ENCODE measurements at regions not wholly inside any gene's neighbourhood (a gene's known extent, or its start where the extent isn't known, plus 50 kb on each side); places are given as distances from the start of the nearest gene placed in this dataset.

GRCh38 chr12:61781021-61781581 is 479.1 kb upstream of the USP15 start:
- no peaks in the 10 kb centered on the region for H3K9me3 ChIP-seq (ENCODE audit: control insufficient read depth, low read length)
- no peak for ATAC-seq
- intact Hi-C loops (cut with DNase I): no loop called here
- no peak overlapping the region for H3K27ac ChIP-seq (ENCODE audit: low read length)
- no peaks in the 10 kb centered on the region for H3K27me3 ChIP-seq (ENCODE audit: control insufficient read depth, insufficient read depth)
- WGBS: 38% methylated on average over 1 of the region's 1 CpG
- DNase-seq: no peak
- H3K4me1 ChIP-seq (ENCODE audit: control insufficient read depth, insufficient read depth, low read length): no peaks in the 10 kb centered on the region
- no peak overlapping the region for H3K4me3 ChIP-seq (ENCODE audit: low read length)

- DNase-seq (no peak), ATAC-seq (no peak)
- Histone ChIP-seq H3K27me3 (ENCODE audit: control insufficient read depth, insufficient read depth) (no peaks in the 10 kb centered on the region), H3K4me1 (ENCODE audit: control insufficient read depth, insufficient read depth, low read length) (no peaks in the 10 kb centered on the region), H3K9me3 (ENCODE audit: control insufficient read depth, low read length) (no peaks in the 10 kb centered on the region), H3K4me3 (ENCODE audit: low read length) (no peak overlapping the region), H3K27ac (ENCODE audit: low read length) (no peak overlapping the region)
- intact Hi-C loops (cut with DNase I): no loop called here
- WGBS: 90% methylated on average over 1 of the region's 1 CpG
These were observed 463.4 kb upstream of the USP15 start for GRCh38 chr12:61796846-61797245.

- no peaks in the 10 kb centered on the region for H3K9me3 ChIP-seq (ENCODE audit: control insufficient read depth, low read length)
- intact Hi-C loops (cut with DNase I): no loop called here
- no peaks in the 10 kb centered on the region for H3K27me3 ChIP-seq (ENCODE audit: control insufficient read depth, insufficient read depth)
- no peak for DNase-seq
- no peak overlapping the region for H3K4me3 ChIP-seq (ENCODE audit: low read length)
- no peak for ATAC-seq
- H3K4me1 ChIP-seq (ENCODE audit: control insufficient read depth, insufficient read depth, low read length): no peaks in the 10 kb centered on the region
- WGBS: 61% methylated on average over 1 of the region's 1 CpG
- no peak overlapping the region for H3K27ac ChIP-seq (ENCODE audit: low read length)
These were observed 462.9 kb upstream of the USP15 start for GRCh38 chr12:61797266-61797665.

GRCh38 chr12:61798778-61799177 is 461.4 kb upstream of the USP15 start:
- no peaks in the 10 kb centered on the region for H3K9me3 ChIP-seq (ENCODE audit: control insufficient read depth, low read length)
- intact Hi-C loops (cut with DNase I): no loop called here
- no peaks in the 10 kb centered on the region for H3K27me3 ChIP-seq (ENCODE audit: control insufficient read depth, insufficient read depth)
- H3K4me3 ChIP-seq (ENCODE audit: low read length): no peak overlapping the region
- DNase-seq (no peak), ATAC-seq (no peak)
- no peak overlapping the region for H3K27ac ChIP-seq (ENCODE audit: low read length)
- H3K4me1 ChIP-seq (ENCODE audit: control insufficient read depth, insufficient read depth, low read length): no peaks in the 10 kb centered on the region

- Histone ChIP-seq H3K4me3 (ENCODE audit: low read length) (no peak overlapping the region), H3K27me3 (ENCODE audit: control insufficient read depth, insufficient read depth) (no peaks in the 10 kb centered on the region), H3K9me3 (ENCODE audit: control insufficient read depth, low read length) (no peaks in the 10 kb centered on the region), H3K4me1 (ENCODE audit: control insufficient read depth, insufficient read depth, low read length) (no peaks in the 10 kb centered on the region), H3K27ac (ENCODE audit: low read length) (no peak overlapping the region)
- DNase-seq (no peak), ATAC-seq (no peak)
- intact Hi-C loops (cut with DNase I): no loop called here
These were observed 455.9 kb upstream of the USP15 start for GRCh38 chr12:61804301-61804700.

GRCh38 chr12:61808856-61809255 is 451.3 kb upstream of the USP15 start:
- no peak for DNase-seq
- 82% methylated on average over 4 of the region's 4 CpGs for WGBS
- intact Hi-C loops (cut with DNase I): no loop called here
- Histone ChIP-seq H3K27ac (ENCODE audit: low read length) (no peak overlapping the region), H3K27me3 (ENCODE audit: control insufficient read depth, insufficient read depth) (no peaks in the 10 kb centered on the region), H3K9me3 (ENCODE audit: control insufficient read depth, low read length) (no peaks in the 10 kb centered on the region), H3K4me1 (ENCODE audit: control insufficient read depth, insufficient read depth, low read length) (no peaks in the 10 kb centered on the region), H3K4me3 (ENCODE audit: low read length) (no peak overlapping the region)
- ATAC-seq: no peak

- intact Hi-C loops (cut with DNase I): no loop called here
- Histone ChIP-seq H3K27me3 (ENCODE audit: control insufficient read depth, insufficient read depth) (no peaks in the 10 kb centered on the region), H3K4me1 (ENCODE audit: control insufficient read depth, insufficient read depth, low read length) (no peaks in the 10 kb centered on the region), H3K27ac (ENCODE audit: low read length) (no peak overlapping the region), H3K4me3 (ENCODE audit: low read length) (no peak overlapping the region), H3K9me3 (ENCODE audit: control insufficient read depth, low read length) (no peaks in the 10 kb centered on the region)
- ATAC-seq (no peak), DNase-seq (no peak)
- 86% methylated on average over 1 of the region's 1 CpG for WGBS
These were observed 449.7 kb upstream of the USP15 start for GRCh38 chr12:61810486-61810885.

GRCh38 chr12:61821381-61821780 is 438.8 kb upstream of the USP15 start:
- no peaks in the 10 kb centered on the region for H3K4me1 ChIP-seq (ENCODE audit: control insufficient read depth, insufficient read depth, low read length)
- ATAC-seq (no peak), DNase-seq (no peak)
- H3K27me3 ChIP-seq (ENCODE audit: control insufficient read depth, insufficient read depth): no peaks in the 10 kb centered on the region
- H3K9me3 ChIP-seq (ENCODE audit: control insufficient read depth, low read length): no peaks in the 10 kb centered on the region
- intact Hi-C loops (cut with DNase I): no loop called here
- no peak overlapping the region for H3K27ac ChIP-seq (ENCODE audit: low read length)
- H3K4me3 ChIP-seq (ENCODE audit: low read length): no peak overlapping the region

- ATAC-seq (no peak), DNase-seq (no peak)
- H3K27ac ChIP-seq (ENCODE audit: low read length): no peak overlapping the region
- WGBS: 63% methylated on average over 3 of the region's 3 CpGs
- H3K4me3 ChIP-seq (ENCODE audit: low read length): no peak overlapping the region
- H3K27me3 ChIP-seq (ENCODE audit: control insufficient read depth, insufficient read depth): no peaks in the 10 kb centered on the region
- no peaks in the 10 kb centered on the region for H3K9me3 ChIP-seq (ENCODE audit: control insufficient read depth, low read length)
- intact Hi-C loops (cut with DNase I): no loop called here
- H3K4me1 ChIP-seq (ENCODE audit: control insufficient read depth, insufficient read depth, low read length): no peaks in the 10 kb centered on the region
These were observed 437.1 kb upstream of the USP15 start for GRCh38 chr12:61823102-61823501.

- intact Hi-C loops (cut with DNase I): no loop called here
- H3K9me3 ChIP-seq (ENCODE audit: control insufficient read depth, low read length): no peaks in the 10 kb centered on the region
- DNase-seq (no peak), ATAC-seq (no peak)
- H3K27me3 ChIP-seq (ENCODE audit: control insufficient read depth, insufficient read depth): no peaks in the 10 kb centered on the region
- H3K27ac ChIP-seq (ENCODE audit: low read length): no peak overlapping the region
- H3K4me3 ChIP-seq (ENCODE audit: low read length): no peak overlapping the region
- H3K4me1 ChIP-seq (ENCODE audit: control insufficient read depth, insufficient read depth, low read length): no peaks in the 10 kb centered on the region
- WGBS: 74% methylated on average over 5 of the region's 5 CpGs
These were observed 413.4 kb upstream of the USP15 start for GRCh38 chr12:61846765-61847164.

GRCh38 chr12:61848893-61849292 is 411.3 kb upstream of the USP15 start:
- Histone ChIP-seq H3K4me1 (ENCODE audit: control insufficient read depth, insufficient read depth, low read length) (no peaks in the 10 kb centered on the region), H3K27ac (ENCODE audit: low read length) (no peak overlapping the region), H3K27me3 (ENCODE audit: control insufficient read depth, insufficient read depth) (no peaks in the 10 kb centered on the region), H3K9me3 (ENCODE audit: control insufficient read depth, low read length) (no peaks in the 10 kb centered on the region), H3K4me3 (ENCODE audit: low read length) (no peak overlapping the region)
- intact Hi-C loops (cut with DNase I): no loop called here
- DNase-seq (no peak), ATAC-seq (no peak)
- WGBS: 80% methylated on average over 7 of the region's 7 CpGs

- Histone ChIP-seq H3K4me3 (ENCODE audit: low read length) (no peak overlapping the region), H3K27me3 (ENCODE audit: control insufficient read depth, insufficient read depth) (no peaks in the 10 kb centered on the region)
- no peak for ATAC-seq
These were observed 406.3 kb upstream of the USP15 start for GRCh38 chr12:61853945-61854344.

More at GRCh38 chr12:61853945-61854344, 406.3 kb upstream of the USP15 start:
- H3K4me1 ChIP-seq (ENCODE audit: control insufficient read depth, insufficient read depth, low read length): no peaks in the 10 kb centered on the region
- DNase-seq: no peak
- no peak overlapping the region for H3K27ac ChIP-seq (ENCODE audit: low read length)
- H3K9me3 ChIP-seq (ENCODE audit: control insufficient read depth, low read length): no peaks in the 10 kb centered on the region
- intact Hi-C loops (cut with DNase I): no loop called here
